Left cardiac atrium (tissue), 4 donors: ENCODE measurements at regions not wholly inside any gene's neighbourhood (a gene's known extent, or its start where the extent isn't known, plus 50 kb on each side); places are given as distances from the start of the nearest gene placed in this dataset.

Experiments used
- ATAC-seq, 2 donors: fragments of 200-7000 bp; cut with Tn5 transposase; one replicate each; pipeline ENCODE4 v1.9.1; 2020; ENCODE audit warnings: mild to moderate bottlenecking in 2 of 2, moderate library complexity in 2 of 2
- DNase-seq: peaks from one replicate; pipeline ENCODE4 v3.0.0-alpha.2; 2020
- intact Hi-C, 2 donors: fragments of 100-400 bp; cut with DNase I; formaldehyde crosslinking; loops; one replicate each; pipeline versions ENCODE4 v1.14.1 to v1.15.1; 2022 to 2023
- donor health status: DM: no; HTN: yes; CAD: no.
- donor health status: DM: no; HTN: yes; CAD: no; lungs with severe emphysema.
- donor health status: DM: yes; HTN: yes; CAD: no.
- donor health status: Dilated cardiomyopathy.

GRCh38 chr9:28792716-28793115 is 1219.4 kb upstream of the C9orf72 start:
- no peak for DNase-seq
- no peak for ATAC-seq
- intact Hi-C loops: no loop called here

GRCh38 chr9:28799876-28800275 is 1226.6 kb upstream of the C9orf72 start:
- DNase-seq (no peak), ATAC-seq (no peak)
- intact Hi-C loops: no loop called here

DNA sequence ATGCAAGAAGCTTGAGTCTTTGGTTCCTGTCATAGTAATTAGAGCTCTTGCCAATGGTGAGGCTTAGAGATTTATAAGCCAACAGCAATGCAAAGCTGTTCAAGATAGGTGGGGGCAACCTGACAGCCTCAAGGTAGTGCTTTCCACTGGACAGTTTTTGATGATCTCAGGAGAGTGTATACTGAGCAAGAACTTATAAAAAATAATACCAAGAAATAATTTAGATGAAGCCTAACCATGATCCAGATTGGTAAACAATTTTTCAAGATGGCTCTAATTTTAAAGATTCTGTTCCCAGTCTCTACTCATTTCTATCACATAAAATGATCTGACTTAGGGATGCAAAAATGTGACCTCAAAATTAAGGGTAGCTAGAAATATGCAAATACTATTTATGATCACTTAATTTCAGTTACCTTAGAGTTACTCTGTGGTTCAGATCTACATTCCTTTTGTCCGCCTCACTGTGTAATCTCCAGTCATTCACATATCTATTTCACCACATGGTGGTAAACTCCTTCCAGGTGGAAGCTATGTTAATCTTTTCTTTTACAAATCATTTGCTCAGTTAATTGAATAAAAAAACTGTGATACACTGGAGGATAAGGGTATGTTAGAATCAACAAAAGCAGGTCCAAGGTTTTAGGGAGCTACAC is 1228.0 kb upstream of the C9orf72 start:
- ATAC-seq (no peak), DNase-seq (no peak)
- intact Hi-C loops: no loop called here

DNA sequence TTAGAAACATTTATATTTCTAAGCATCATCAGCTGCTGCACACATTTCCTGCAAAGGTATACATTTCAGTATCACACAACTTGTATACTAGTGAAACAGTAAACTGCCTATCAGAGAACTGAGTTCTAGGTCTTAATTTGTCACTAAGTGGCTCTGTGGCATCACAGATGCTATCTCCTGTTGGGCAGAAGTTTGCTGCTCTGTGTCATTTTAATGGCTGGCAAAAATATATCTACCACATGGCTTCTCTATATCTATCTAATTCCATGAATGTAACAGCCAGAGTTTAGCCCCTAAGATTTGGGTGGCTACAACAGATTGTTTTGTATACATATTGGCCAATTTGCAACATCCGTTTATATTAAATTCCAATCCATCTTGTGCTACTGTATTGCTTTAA is 1231.9 kb upstream of the C9orf72 start:
- no peak for ATAC-seq
- DNase-seq: no peak
- intact Hi-C loops: no loop called here

DNA sequence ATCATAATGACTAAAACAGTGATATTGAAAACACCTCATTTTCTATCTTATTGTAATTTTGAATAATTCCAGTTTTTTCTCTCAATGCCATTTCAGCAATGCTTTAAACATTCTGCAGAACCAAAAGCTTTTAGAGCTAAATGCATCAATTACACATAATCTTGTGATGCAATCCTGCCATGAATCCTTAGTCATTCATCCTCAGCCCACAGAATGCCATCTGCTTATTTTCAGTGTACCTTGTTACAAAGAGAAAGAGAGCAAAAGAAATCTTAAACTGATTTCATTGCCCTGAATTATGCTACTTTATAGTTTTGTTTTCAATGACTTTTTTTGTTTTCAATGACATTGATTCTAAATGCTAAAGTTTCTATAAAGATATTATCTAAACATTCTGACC is 1234.8 kb upstream of the C9orf72 start:
- DNase-seq (no peak), ATAC-seq (no peak)
- intact Hi-C loops: no loop called here

GRCh38 chr9:28810388-28811075 is 1237.3 kb upstream of the C9orf72 start:
- DNase-seq: no peak
- intact Hi-C loops: no loop called here

DNA sequence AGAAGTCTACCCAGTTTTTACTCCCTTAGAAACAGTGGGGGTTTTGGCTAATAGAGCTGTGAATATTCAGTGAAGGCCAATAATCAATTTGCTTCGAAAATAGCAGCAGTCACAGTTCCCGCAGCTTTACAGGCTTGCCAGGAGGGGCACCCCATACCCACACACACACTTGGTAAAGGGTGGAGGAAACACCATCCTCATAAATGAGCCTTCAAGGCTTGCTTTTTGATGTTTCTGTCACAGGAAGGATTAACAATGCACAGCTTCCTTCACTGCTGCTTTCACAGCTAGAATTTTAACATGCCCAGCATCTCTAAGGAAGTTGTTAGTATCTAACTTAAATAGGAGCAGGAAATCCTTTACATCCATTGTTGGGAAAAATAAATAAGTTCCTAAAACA is 1247.5 kb upstream of the C9orf72 start:
- intact Hi-C loops: no loop called here
- no peak for DNase-seq
- ATAC-seq: no peak

More at GRCh38 chr9:28810388-28811075, 1237.3 kb upstream of the C9orf72 start:
- ATAC-seq: no peak

DNA sequence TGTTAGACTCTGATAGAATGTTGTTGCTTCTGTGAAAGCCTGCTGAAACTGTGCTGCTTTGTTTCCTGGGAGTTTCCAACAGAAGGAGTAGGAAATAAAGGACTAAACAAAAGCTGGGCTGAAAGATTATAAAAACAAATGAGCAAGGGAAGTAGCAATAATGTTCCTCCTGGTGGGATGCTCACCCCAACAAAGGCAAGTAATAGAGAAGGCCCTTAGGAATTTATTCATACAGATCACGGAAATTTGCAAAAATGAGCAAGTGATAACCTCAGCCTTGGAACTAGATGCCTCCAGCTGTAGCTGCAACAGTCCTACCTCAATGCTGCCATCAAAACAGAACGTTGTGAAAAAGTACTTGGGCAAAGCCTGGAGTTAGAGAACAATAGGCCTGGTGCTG is 1248.0 kb upstream of the C9orf72 start:
- DNase-seq (no peak), ATAC-seq (no peak)
- intact Hi-C loops: no loop called here

DNA sequence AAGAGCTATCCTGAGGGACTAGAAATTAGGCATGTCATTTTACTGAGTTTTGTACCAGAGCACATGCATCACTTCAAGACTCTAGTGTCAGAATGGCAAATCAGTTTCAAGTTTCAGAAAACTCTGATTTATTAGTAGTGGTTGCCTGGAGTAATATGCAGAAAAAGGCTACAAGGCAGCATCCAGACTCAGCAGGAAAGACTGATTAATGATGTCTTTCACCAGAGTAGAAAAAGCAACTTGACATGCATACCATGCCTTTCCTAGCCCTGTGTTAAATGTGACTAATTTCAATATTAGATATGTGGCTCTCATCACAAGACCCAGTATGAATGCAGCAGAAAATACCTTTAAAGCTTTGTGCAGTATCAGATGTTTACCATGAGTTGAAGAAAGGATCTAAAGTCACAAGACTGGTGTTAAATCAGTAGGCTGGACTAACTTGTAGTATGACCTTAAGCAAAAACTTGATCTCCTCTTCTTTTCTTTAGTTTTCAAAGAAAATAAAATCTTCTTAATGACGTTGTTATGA is 1251.2 kb upstream of the C9orf72 start:
- DNase-seq: no peak
- intact Hi-C loops: no loop called here
- no peak for ATAC-seq

- intact Hi-C loops: no loop called here
- no peak for DNase-seq
- no peak for ATAC-seq
Measured at GRCh38 chr9:28832168-28832770, 1259.0 kb upstream of the C9orf72 start.

DNA sequence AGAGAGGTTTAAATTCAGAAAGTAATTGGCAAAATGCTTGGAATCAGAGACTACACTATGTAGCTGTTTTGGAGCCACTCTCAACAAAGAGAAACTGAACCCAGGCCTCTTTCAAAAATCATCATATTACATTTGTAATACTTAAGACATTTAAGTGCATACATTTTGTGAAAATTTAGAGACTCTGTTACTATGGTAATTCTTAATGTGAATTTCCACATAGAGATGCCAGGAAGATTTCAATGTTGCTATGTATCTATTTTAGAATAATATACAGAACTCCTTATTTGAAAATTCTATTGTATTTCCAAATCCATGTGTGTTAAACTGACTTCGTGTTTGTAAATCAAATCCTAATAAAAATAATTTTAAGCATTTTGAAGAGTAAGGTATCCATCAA is 1260.9 kb upstream of the C9orf72 start:
- intact Hi-C loops: no loop called here
- DNase-seq (no peak), ATAC-seq (no peak)

- ATAC-seq (no peak), DNase-seq (no peak)
- intact Hi-C loops: no loop called here
Measured at GRCh38 chr9:28839778-28840430, 1266.6 kb upstream of the C9orf72 start.

DNA sequence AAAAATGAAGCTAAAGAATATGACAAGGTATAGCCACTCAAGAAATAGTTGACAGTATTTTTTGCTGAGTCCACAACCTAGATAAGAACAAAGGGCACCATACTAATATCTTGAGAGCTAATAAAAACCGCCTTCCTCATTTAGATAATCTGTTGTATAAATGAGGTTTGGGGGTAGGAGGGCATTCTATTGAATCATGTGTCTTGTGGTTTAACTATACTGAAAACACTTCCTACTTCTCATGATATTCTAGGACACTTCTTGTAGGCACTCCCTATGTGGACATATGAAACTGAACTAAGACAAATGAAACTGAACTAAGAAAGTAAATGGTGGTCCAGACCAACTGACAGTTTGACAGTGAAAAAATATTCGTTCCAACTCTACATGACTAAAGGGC is 1268.5 kb upstream of the C9orf72 start:
- intact Hi-C loops: no loop called here

DNA sequence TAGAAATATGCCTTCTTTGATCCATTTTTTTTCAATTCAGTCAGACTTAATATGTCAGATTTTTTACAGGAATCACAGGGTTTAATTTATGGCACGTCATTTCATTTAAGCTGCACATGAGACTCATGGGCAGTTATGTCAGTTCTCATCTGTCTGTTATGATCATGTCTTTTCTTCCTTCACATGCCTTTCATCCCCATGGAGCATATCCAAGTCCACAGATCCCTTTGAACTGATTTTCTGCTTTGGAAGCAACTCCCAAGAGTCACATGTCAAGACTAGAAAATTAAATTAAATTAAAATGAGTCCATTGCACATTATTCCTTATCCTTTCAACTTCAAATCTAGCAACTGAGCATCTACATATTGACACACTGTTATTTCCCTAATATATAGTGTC is 1274.0 kb upstream of the C9orf72 start:
- ATAC-seq (no peak), DNase-seq (no peak)
- intact Hi-C loops: no loop called here

More for the DNA sequence above, 1268.5 kb upstream of the C9orf72 start:
- ATAC-seq: no peak
- no peak for DNase-seq

DNA sequence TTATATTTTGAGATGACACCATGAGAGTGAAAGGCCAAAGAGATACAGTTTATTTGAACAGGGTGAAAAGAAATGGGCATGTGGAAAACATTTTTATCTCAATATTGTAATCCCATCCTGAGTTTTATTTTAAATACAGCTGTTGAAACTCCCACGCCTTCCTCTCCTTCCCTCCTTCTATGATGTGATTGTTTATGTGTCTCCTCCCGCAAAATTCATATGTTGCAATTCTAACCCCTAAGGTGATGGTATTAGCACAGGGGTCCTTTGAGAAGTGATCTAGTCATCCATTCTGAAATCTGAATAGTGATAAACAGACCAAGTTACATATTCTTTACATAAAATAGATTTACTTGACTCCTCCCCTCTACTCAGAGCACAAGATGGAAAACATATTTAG is 1275.4 kb upstream of the C9orf72 start:
- intact Hi-C loops: no loop called here
- DNase-seq (no peak), ATAC-seq (no peak)

GRCh38 chr9:28853477-28853876 is 1280.2 kb upstream of the C9orf72 start:
- no peak for ATAC-seq
- DNase-seq: no peak
- intact Hi-C loops: no loop called here

- DNase-seq (no peak), ATAC-seq (no peak)
- intact Hi-C loops: no loop called here
Measured at GRCh38 chr9:28866951-28867350, 1293.7 kb upstream of the C9orf72 start.

- ATAC-seq (no peak), DNase-seq (no peak)
- intact Hi-C loops: no loop called here
Measured at GRCh38 chr9:28868228-28868990, 1295.1 kb upstream of the C9orf72 start.

DNA sequence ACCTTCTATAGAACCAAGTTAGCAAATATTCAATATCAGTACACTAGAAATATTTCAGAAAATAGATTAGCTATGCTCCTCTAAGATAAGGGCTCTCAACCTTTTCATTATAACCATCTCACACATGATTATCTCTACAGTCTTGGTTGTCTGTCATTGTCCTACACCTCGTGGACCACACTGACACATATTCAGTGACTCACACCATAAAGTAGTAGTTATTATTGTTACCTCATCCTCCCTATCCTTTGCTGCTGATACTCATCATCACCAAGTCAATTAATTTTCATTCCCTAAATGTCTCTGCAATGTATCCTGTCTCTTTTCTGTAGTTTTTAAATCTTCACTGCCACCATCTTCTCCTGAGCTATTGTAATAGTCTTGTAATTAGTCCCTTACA is 1309.2 kb upstream of the C9orf72 start:
- DNase-seq: no peak
- intact Hi-C loops: no loop called here
- ATAC-seq: no peak
